ENCODE measurements at regions not wholly inside any gene's neighbourhood (a gene's known extent, or its start where the extent isn't known, plus 50 kb on each side); places are given as distances from the start of the nearest gene placed in this dataset.

DNA sequence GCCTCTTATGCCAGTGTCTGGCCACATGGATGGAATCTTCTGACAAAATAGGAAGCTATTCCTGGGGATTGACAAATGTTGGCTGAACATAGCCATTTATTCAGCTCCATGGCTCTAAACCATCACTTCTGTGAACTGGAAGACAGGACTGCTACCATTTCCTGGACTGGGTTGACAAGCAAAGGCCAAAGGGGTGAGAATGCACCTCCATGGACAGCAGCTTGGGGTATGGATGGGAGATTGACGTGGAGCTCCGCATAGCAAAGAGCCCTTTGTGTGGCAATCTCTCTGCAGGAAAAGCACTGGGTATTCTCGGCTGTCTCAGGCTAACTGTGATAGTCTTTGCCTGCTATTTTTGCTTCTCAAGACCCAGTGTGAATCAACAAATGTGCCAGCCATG is 223.0 kb upstream of the EGLN3 start:
- H3K9me3 ChIP-seq (ENCODE audit: control insufficient read depth in 1 of 2, insufficient read depth in 1 of 2, low read depth in 1 of 2, low read length in 2 of 2) = no peaks in the 10 kb centered on the region
- no TSS peak for BruUV-seq (replicated peaks)
- no peak overlapping the region for H3K4me3 ChIP-seq (replicated peaks in 1 of 2; ENCODE audit: low read depth in 1 of 2, low read length in 2 of 2)
- H3K9me2 ChIP-seq (ENCODE audit: insufficient read depth) = no peaks in the 10 kb centered on the region
- ChIA-PET POLR2A (no interaction called here), CTCF (no interaction called here), RAD21 (ENCODE audit: low non-redundant PET in 1 of 2, low total read pairs in 2 of 2, uncharacterized antibody in 2 of 2, unreplicated experiment in 2 of 2) (no interaction called here)
- no peak for ATAC-seq
- H3K27me3 ChIP-seq (ENCODE audit: insufficient read depth, low read length) = no peaks in the 10 kb centered on the region; the same call in 1 of the 2 replicates
- no peaks in the 10 kb centered on the region for H3K79me2 ChIP-seq (ENCODE audit: insufficient read depth, low read length)
- intact Hi-C loops (cut with micrococcal nuclease) = no loop called here
- no peaks in the 10 kb centered on the region for H3K4me1 ChIP-seq (ENCODE audit: control insufficient read depth in 1 of 2, insufficient read depth in 2 of 2, low read length in 2 of 2)
- no peak overlapping the region for H3K9ac ChIP-seq (ENCODE audit: low read length)
- no peak overlapping the region for H3K27ac ChIP-seq (ENCODE audit: low read depth, low read length)
- no peaks in the 10 kb centered on the region for H3K36me3 ChIP-seq (ENCODE audit: control insufficient read depth in 1 of 2, insufficient read depth in 2 of 2, low read length in 2 of 2)
- H3K4me2 ChIP-seq (ENCODE audit: low read length) = no peak overlapping the region
- no peak for DNase-seq (ENCODE audit: low read depth, low spot score)
- no peaks in the 10 kb centered on the region for H4K20me1 ChIP-seq (ENCODE audit: insufficient read depth)
- no peak for TF ChIP-seq YY1 (IDR thresholded peaks at IDR 0.05; ENCODE audit: extremely low read depth, insufficient replicate concordance, low read depth, low read length)
- TF ChIP-seq ZFX (IDR thresholded peaks at IDR 0.05) = no peak
- TF ChIP-seq EZH2 (IDR thresholded peaks at IDR 0.05) = no peak
- TF ChIP-seq SRF (IDR thresholded peaks at IDR 0.05; ENCODE audit: low read depth) = no peak
- TF ChIP-seq POLR2AphosphoS5 (IDR thresholded peaks at IDR 0.05; ENCODE audit: low read depth, low read length) = no peak
- TF ChIP-seq ELF1 (IDR thresholded peaks at IDR 0.05; ENCODE audit: borderline replicate concordance, low read depth) = no peak
- H2AFZ ChIP-seq (ENCODE audit: low read depth, low read length, poor library complexity, severe bottlenecking) = no peak overlapping the region

DNA sequence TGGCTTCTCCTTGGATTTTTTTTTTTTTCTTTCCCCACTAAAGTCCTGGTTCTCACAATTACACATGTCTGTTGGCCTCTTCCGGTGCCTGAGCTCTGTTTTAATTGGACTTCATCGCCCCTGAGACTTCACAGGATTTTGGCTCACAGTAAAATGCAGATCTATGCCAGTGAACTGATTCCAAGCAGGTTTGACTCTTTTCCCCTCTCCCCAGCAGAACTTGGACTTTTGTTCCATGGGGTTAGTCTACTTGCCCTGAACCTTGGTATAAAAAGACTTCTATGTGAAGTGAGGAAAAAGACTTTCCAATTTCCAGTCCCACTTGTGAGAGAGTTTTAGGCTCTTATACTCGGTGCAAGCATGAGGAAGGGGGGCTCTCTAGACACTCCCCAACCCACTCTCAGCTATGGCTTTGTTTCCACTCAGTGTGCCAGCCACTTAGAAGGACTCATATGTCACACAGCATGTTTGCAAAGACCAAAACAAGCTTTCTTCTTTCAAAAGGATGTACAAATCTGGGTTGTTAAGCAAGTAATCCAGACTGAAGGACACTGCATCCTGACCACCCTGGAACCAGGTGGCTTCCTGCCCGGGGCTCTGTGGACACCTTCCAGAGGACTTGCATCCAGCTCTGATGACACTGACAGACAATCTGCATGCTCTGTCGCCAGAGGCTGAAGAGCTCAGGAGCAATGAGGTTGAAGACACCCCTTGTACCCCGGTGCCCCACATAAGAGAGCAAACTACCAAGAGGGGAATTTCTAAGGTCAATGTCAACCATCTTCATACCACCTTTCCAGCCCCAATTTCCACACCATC is 221.9 kb upstream of the EGLN3 start:
- Histone ChIP-seq H3K36me3 (ENCODE audit: control insufficient read depth in 1 of 2, insufficient read depth in 2 of 2, low read length in 2 of 2) (no peaks in the 10 kb centered on the region), H4K20me1 (ENCODE audit: insufficient read depth) (no peaks in the 10 kb centered on the region), H3K27me3 (ENCODE audit: insufficient read depth, low read length) (no peaks in the 10 kb centered on the region; the same call in 1 of the 2 replicates), H3K9ac (ENCODE audit: low read length) (no peak overlapping the region), H3K27ac (ENCODE audit: low read depth, low read length) (no peak overlapping the region), H3K4me1 (ENCODE audit: control insufficient read depth in 1 of 2, insufficient read depth in 2 of 2, low read length in 2 of 2) (no peaks in the 10 kb centered on the region), H2AFZ (ENCODE audit: low read depth, low read length, poor library complexity, severe bottlenecking) (no peak overlapping the region), H3K79me2 (ENCODE audit: insufficient read depth, low read length) (no peaks in the 10 kb centered on the region), H3K9me3 (ENCODE audit: control insufficient read depth in 1 of 2, insufficient read depth in 1 of 2, low read depth in 1 of 2, low read length in 2 of 2) (no peaks in the 10 kb centered on the region), H3K9me2 (ENCODE audit: insufficient read depth) (no peaks in the 10 kb centered on the region), H3K4me3 (replicated peaks in 1 of 2; ENCODE audit: low read depth in 1 of 2, low read length in 2 of 2) (no peak overlapping the region), H3K4me2 (ENCODE audit: low read length) (no peak overlapping the region)
- BruUV-seq (replicated peaks) = no TSS peak
- TF ChIP-seq, protein P1, sequence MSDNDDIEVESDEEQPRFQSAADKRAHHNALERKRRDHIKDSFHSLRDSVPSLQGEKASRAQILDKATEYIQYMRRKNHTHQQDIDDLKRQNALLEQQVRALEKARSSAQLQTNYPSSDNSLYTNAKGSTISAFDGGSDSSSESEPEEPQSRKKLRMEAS (IDR thresholded peaks at IDR 0.05) = no peak
- TF ChIP-seq, protein P2, sequence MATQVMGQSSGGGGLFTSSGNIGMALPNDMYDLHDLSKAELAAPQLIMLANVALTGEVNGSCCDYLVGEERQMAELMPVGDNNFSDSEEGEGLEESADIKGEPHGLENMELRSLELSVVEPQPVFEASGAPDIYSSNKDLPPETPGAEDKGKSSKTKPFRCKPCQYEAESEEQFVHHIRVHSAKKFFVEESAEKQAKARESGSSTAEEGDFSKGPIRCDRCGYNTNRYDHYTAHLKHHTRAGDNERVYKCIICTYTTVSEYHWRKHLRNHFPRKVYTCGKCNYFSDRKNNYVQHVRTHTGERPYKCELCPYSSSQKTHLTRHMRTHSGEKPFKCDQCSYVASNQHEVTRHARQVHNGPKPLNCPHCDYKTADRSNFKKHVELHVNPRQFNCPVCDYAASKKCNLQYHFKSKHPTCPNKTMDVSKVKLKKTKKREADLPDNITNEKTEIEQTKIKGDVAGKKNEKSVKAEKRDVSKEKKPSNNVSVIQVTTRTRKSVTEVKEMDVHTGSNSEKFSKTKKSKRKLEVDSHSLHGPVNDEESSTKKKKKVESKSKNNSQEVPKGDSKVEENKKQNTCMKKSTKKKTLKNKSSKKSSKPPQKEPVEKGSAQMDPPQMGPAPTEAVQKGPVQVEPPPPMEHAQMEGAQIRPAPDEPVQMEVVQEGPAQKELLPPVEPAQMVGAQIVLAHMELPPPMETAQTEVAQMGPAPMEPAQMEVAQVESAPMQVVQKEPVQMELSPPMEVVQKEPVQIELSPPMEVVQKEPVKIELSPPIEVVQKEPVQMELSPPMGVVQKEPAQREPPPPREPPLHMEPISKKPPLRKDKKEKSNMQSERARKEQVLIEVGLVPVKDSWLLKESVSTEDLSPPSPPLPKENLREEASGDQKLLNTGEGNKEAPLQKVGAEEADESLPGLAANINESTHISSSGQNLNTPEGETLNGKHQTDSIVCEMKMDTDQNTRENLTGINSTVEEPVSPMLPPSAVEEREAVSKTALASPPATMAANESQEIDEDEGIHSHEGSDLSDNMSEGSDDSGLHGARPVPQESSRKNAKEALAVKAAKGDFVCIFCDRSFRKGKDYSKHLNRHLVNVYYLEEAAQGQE (IDR thresholded peaks at IDR 0.05; ENCODE audit: low read depth) = no peak
- intact Hi-C loops (cut with micrococcal nuclease) = no loop called here
- DNase-seq (ENCODE audit: low read depth, low spot score) (no peak), ATAC-seq (no peak)
- CTCF ChIA-PET = no interaction called here
- RAD21 ChIA-PET (ENCODE audit: low non-redundant PET in 1 of 2, low total read pairs in 2 of 2, uncharacterized antibody in 2 of 2, unreplicated experiment in 2 of 2) = no interaction called here
- POLR2A ChIA-PET = no interaction called here

Measured in HCT116 (cell line).